HS-27A (cell line): ENCODE measurements at regions not wholly inside any gene's neighbourhood (a gene's known extent, or its start where the extent isn't known, plus 50 kb on each side); places are given as distances from the start of the nearest gene placed in this dataset.
"Not testable (repeated sequence)": the region's sequence is repeated elsewhere in the genome, so short reads cannot be mapped to it uniquely, and the experiment has no call there.

Experiments used
- DNase-seq: peaks from one replicate; pipeline ENCODE4 v3.0.0-alpha.2; 2012; ENCODE audit warnings: low read depth, missing footprints

- DNase-seq, result no peak
These were observed 216.9 kb upstream of the SMLR1 start for GRCh38 chr6:130610303-130610702.

- DNase-seq, result no peak
These were observed 215.8 kb upstream of the SMLR1 start for GRCh38 chr6:130611366-130611765.

GRCh38 chr6:130613176-130613575 lies 214.0 kb upstream of the SMLR1 start:
- DNase-seq, result no peak

- no peak for DNase-seq
These were observed 211.4 kb upstream of the SMLR1 start for GRCh38 chr6:130615816-130616215.

GRCh38 chr6:130617658-130618057 lies 209.5 kb upstream of the SMLR1 start:
- no peak for DNase-seq

GRCh38 chr6:130618806-130619205 lies 208.4 kb upstream of the SMLR1 start:
- DNase-seq, result not testable (repeated sequence)

- no peak for DNase-seq
These were observed 206.8 kb upstream of the SMLR1 start for GRCh38 chr6:130620338-130620781.

- no peak for DNase-seq
These were observed 205.1 kb upstream of the SMLR1 start for GRCh38 chr6:130622142-130622541.

GRCh38 chr6:130624046-130624445 lies 203.2 kb upstream of the SMLR1 start:
- DNase-seq, result no peak

- DNase-seq, result peak; percentile 72
These were observed 201.2 kb upstream of the SMLR1 start for GRCh38 chr6:130625825-130626527.

- DNase-seq, result no peak
These were observed 198.3 kb upstream of the SMLR1 start for GRCh38 chr6:130628862-130629261.

GRCh38 chr6:130629640-130630039 lies 197.6 kb upstream of the SMLR1 start:
- DNase-seq, result no peak

GRCh38 chr6:130632277-130632676 lies 194.9 kb upstream of the SMLR1 start:
- no peak for DNase-seq

GRCh38 chr6:130632897-130633296 lies 194.3 kb upstream of the SMLR1 start:
- DNase-seq, result no peak

- no peak for DNase-seq
These were observed 183.8 kb upstream of the SMLR1 start for GRCh38 chr6:130643361-130643760.

GRCh38 chr6:130644175-130644574 lies 183.0 kb upstream of the SMLR1 start:
- DNase-seq, result no peak

GRCh38 chr6:130644769-130645168 lies 182.4 kb upstream of the SMLR1 start:
- not testable (repeated sequence) for DNase-seq

- DNase-seq, result no peak
These were observed 180.0 kb upstream of the SMLR1 start for GRCh38 chr6:130647246-130647645.

- peak; percentile 71 for DNase-seq
These were observed 171.6 kb upstream of the SMLR1 start for GRCh38 chr6:130655586-130655985.

- no peak for DNase-seq
These were observed 166.1 kb upstream of the SMLR1 start for GRCh38 chr6:130661077-130661476.

GRCh38 chr6:130666786-130667185 lies 160.4 kb upstream of the SMLR1 start:
- no peak for DNase-seq

GRCh38 chr6:130670142-130670541 lies 157.1 kb upstream of the SMLR1 start:
- DNase-seq, result no peak

GRCh38 chr6:130671119-130671518 lies 156.1 kb upstream of the SMLR1 start:
- DNase-seq, result no peak

GRCh38 chr6:130671577-130671976 lies 155.6 kb upstream of the SMLR1 start:
- no peak for DNase-seq
